ENCODE measurements at regions not wholly inside any gene's neighbourhood (a gene's known extent, or its start where the extent isn't known, plus 50 kb on each side); places are given as distances from the start of the nearest gene placed in this dataset.

GRCh38 chr10:86599729-86600128 lies 54.6 kb upstream of the OPN4 start:
- H3K36me3 ChIP-seq (ENCODE audit: insufficient read depth) = no peaks in the 10 kb centered on the region
- H3K4me3 ChIP-seq (ENCODE audit: low read depth, low read length) = no peak overlapping the region
- no peak for DNase-seq (ENCODE audit: extremely low spot score)
- no peak overlapping the region for H3K27ac ChIP-seq (ENCODE audit: low read depth)
- no peaks in the 10 kb centered on the region for H3K4me1 ChIP-seq (ENCODE audit: insufficient read depth)
- 54% methylated on average over 4 of the region's 4 CpGs for WGBS

- WGBS = 94% methylated on average over 2 of the region's 2 CpGs
These were observed 54.1 kb upstream of the OPN4 start for GRCh38 chr10:86600296-86600695.

GRCh38 chr10:86601956-86602602 lies 52.3 kb upstream of the OPN4 start:
- Histone ChIP-seq H3K4me1 (ENCODE audit: insufficient read depth) (no peaks in the 10 kb centered on the region), H3K36me3 (ENCODE audit: insufficient read depth) (no peaks in the 10 kb centered on the region), H3K27ac (ENCODE audit: low read depth) (no peak overlapping the region), H3K4me3 (ENCODE audit: low read depth, low read length) (no peak overlapping the region)
- no peak for DNase-seq (ENCODE audit: extremely low spot score)
- 77% methylated on average over 3 of the region's 3 CpGs for whole genome bisulfite sequencing

More at GRCh38 chr10:86600296-86600695, 54.1 kb upstream of the OPN4 start:
- no peak for DNase-seq (ENCODE audit: extremely low spot score)
- no peak overlapping the region for H3K27ac ChIP-seq (ENCODE audit: low read depth)
- H3K4me3 ChIP-seq (ENCODE audit: low read depth, low read length) = no peak overlapping the region
- H3K36me3 ChIP-seq (ENCODE audit: insufficient read depth) = no peaks in the 10 kb centered on the region
- H3K4me1 ChIP-seq (ENCODE audit: insufficient read depth) = no peaks in the 10 kb centered on the region

GRCh38 chr10:86603256-86603655 lies 51.1 kb upstream of the OPN4 start:
- 91% methylated on average over 4 of the region's 4 CpGs for WGBS
- H3K4me1 ChIP-seq (ENCODE audit: insufficient read depth) = no peaks in the 10 kb centered on the region
- no peak overlapping the region for H3K4me3 ChIP-seq (ENCODE audit: low read depth, low read length)
- H3K27ac ChIP-seq (ENCODE audit: low read depth) = no peak overlapping the region
- DNase-seq (ENCODE audit: extremely low spot score) = no peak
- no peaks in the 10 kb centered on the region for H3K36me3 ChIP-seq (ENCODE audit: insufficient read depth)
